ENCODE measurements at regions not wholly inside any gene's neighbourhood (a gene's known extent, or its start where the extent isn't known, plus 50 kb on each side); places are given as distances from the start of the nearest gene placed in this dataset.

DNA sequence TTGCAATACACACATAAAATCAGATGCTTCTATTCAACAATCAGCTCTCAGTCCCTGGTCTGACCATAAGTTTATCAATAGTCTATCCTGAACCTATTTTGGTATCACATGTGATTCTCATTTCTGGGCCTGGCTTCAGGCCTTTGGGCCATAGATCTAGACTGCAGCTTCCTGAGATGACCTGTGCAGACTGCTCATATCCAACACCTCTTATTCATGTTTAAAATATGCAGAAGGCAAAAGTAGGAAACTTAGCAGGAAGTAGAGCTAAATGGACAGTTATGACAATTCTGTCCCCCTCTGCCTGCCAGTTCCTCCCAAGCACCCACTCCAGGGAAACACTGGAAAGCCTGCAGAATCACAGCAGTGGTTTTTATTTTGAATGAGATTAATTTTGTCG lies 53.3 kb downstream of the C7orf25 start:
- no peak for DNase-seq

DNA sequence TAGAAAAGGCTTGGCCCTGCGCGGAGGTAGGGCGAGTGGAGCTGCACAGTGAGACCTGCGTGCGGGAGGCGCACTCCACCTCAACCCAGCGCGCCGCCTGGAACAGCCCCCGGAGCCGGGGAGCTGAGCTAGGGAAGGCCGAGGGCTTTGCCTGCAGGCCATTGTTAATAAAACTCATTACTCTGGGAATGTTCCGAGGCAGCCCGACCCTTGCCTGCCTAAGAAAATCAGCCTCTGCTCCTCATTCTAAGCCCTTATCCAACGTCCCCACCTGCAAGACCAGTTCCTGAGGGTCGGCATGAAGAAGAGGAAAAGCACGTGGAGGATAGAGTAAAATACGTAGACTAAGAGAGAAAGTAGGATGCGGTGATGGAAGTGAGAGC lies 55.3 kb downstream of the C7orf25 start:
- no peak for DNase-seq

DNA sequence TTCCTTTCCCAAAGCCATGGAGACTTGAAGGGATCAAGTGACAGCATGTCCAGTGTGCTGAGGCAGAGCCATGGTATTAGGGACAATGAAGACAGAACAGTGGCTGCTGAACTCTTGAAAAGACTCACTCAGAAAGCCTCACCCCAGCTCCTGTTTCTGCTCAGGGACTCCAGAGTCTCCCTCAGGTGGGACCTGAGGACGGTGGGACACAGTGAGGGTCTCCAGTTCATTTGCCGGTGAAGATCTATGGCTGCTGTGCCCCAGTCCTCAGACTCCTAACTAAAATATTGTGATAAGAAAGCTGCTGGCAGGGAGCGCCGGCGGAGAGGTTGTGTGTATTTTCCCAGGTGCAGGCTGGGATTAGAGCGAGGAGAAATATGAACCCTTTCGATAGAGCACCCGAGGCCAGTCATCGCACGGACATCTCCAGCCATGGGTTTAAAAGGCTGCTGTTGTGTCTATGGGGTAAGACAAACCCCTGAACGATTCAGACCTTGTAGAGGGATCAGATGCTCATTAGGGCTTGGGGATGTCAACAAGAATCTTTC lies 57.2 kb downstream of the C7orf25 start:
- no peak for DNase-seq

DNA sequence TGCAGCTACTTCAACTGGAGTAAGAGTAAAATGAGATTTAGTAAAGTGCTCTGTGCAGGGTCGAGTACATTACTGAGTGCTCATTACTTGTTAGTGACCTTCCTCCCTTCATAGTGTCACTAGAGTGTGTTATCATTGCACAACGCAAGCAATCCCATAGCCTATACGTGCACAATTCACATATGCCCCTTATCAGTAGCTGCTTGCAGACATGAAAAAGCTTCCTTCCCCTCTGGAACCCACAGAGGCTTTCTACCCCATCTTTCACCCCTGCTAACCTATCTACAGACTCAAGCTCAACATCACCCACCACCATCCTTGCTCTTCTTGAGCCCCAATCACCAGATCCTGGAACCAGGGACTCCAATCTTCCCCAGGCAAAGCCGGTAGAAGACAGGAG lies 59.3 kb downstream of the C7orf25 start:
- peak; percentile 79 for DNase-seq

DNA sequence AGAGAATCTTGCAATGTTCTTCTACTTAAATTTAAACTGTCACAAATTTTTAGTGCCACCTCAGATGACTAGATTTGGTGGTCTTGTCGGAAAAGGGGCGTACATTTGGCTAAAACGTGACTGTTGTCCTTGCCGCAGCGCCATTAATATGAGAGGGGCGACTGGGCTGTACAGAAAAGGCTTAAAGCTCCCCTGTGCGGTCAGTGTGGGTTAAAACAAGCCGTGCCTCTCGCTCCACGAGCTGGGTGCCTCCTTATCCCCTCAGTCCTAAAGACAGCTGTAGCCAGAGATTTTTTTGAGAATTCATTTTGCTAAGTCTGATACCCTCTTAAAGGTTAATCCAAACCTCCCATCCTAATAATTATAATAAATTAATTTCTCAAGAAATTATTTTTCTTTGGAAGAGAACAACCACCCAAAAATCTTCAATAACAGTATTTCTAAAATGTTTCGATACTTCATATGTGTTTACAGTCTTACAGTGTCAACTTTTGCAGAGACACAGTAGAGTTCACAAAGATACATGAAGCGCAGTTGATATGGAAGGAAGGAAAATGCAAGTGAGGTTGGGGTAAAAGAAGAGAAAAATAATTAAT lies 68.6 kb downstream of the C7orf25 start:
- peak; percentile 79 for DNase-seq

DNA sequence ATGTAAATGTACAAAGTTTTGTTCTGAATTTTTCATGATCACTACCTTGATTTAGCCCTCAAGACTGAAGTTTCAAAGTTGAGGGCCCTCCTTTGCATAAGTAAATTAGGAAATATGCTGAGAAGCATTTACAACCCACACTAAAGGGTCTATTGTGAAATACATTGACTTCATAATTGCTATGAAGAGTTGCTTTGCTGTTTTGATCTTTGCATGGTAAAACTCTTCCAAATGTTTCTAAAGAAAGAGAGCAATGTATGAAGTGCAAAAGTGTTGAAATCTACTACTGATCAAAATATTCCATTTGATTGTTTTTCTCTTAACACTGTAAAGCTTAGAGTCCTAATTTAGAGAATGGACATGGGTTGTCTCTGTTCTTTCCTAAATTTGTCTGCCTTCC lies 77.2 kb downstream of the C7orf25 start:
- DNase-seq: no peak

DNA sequence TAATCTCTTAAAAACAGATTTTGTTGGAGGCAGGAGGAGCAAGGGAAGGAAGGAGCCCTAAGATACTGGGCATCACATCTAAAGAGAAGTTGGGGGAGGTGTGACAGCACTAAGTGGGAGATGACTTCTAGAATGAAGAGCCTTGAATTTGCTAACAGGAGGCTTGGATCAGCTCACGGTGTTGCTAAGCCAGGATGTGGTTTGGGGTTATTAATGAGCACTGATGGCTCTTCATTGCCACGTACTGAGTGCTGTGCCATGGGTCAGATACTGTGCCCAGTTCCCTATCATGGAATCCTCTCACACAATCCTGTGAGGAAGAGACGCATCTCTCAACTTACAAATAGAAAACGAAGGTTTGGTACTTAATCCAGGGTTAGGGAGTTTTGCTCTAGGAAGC lies 78.5 kb downstream of the C7orf25 start:
- no peak for DNase-seq

DNA sequence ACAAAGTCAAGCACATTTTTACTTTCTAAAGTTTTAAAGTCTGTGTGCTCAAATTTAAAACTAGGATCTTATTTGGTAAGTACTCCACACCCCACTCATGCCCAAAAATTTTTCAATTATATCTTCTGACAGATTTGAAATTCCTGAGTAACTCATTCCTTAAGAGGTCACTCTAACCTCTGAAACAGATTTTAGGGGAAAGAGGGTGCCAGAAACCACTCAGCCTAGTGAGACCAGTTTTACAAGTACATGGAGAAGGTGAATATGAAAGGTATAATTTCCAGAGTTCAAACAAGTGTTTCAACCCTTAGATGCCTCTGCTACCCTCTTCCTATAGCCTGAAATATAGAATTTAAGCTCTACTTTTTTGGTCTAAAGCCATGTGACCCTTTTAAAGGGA lies 79.2 kb downstream of the C7orf25 start:
- DNase-seq: no peak

DNA sequence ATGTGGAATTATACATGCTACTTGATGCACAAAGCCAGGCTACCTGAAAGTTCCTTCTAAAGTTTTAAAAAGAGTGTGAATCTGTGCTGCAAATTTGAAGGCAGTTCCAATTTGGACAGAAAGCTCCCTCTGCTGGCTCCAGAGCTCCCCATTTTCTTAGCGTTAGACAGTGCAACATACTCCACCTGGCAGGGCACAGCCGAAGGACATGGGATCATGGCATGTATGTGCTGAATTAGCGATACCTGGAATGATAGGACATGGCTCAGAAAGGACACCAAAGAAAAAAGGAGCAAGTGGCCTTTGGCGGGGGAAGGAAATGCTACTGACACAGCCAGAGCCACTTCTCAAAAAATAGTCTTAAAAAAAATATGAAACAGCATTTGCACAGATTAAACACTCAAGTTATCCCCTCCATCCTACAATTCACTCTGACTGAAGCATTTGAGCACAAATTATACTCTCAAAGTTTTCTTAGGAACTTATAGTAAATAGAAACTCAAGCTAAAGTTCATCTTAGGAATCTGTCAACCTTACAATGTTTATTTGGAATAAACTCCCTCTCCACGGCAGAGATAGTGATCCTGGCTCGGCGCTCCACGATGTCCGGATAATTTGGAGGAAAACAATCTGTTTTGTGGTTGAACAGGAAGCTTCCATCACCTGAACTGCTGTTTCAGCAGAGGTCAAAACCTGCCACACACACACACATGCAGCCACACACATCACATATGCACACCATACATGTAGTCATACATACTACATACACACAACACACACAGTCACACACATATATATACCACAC lies 80.0 kb downstream of the C7orf25 start:
- DNase-seq: peak; percentile 38

DNA sequence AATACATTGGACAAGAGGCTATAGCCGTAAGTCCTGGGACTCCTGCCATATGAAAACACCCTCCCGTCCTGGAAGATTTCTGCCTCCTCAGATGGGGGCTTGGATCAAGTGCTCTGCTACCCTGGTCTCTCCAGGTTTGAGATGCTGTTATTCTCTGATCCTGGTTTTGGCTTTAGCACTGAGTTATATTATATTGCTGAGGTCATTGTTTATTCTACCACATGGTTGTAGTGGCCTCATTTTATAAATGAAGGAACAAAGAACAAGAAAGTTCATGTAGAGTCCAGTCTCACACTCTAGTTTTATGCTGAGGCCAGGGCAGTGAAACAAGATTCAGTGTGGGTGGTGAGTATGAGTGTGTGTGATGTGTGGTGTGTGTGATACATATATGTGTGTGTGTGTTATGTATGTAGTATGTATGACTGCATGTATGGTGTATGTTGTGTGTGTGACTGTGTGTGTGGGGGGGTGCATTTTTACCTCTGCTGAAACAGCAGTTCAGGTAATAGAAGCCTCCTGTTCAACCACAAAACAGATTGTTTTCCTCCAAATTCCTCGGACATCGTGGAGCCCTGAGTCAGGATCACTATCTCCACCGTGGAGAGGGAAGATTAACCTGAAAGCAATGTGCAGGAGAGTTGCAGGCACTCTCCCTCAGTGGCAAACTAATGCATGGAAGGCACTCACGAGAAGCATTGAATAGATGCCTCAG lies 80.7 kb downstream of the C7orf25 start:
- no peak for DNase-seq

DNA sequence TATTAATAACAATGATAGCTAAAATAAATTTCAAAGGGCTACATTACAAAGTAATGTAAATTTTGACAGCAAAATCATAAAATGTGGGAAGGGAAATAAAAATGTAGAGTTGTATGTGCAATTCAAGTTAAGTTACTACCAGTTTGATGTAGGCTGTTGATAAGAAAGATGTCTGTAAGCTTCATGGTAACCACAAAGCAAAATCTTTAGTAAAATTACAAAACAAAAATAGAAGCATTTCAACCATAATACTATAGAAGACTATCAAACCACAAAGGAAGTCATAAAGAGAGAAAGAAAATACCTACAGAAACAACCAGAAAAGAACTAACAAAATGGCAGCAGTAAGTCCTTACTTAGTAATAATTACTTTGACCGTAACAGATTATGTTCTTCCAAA lies 99.1 kb downstream of the C7orf25 start:
- DNase-seq: no peak

DNA sequence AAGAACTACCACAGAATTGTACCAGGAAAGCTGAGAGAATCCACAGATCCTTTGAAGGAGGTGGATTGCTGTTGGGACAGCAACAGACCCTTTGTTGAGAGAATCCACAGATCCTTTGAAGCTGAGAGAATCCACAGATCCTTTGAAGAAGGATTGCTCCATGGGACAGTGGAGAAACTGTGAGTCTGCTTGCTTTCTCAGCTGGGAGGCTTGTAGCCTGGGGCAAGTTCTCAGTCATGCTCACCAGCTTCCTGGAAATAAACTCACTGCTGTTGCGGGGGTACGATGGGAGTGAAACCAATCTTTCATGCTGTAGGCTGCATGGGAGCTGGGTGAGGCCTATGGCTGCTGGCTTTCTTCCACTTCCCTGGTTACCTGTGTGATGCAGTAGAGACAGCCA lies 106.3 kb downstream of the C7orf25 start:
- no peak for DNase-seq

DNA sequence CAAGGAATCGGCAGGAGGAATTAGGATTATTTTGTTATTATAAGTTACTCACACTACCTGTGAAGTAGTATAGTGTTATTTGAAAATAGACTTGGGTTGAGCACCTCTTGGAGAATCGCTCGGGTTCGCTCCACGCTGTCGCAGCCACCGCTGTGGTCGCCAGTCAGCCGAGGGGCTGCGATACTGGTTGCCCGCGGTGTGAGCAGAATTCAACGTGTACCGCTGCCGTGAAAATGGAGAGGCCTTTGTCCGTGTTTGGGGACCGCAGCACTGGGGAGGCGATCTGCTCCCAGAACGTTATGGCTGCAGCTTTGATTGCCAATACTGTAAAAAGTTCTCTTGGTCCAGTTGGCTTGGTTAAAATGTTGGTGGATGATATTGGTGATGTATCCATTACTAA lies 117.2 kb downstream of the C7orf25 start:
- no peak for DNase-seq

DNA sequence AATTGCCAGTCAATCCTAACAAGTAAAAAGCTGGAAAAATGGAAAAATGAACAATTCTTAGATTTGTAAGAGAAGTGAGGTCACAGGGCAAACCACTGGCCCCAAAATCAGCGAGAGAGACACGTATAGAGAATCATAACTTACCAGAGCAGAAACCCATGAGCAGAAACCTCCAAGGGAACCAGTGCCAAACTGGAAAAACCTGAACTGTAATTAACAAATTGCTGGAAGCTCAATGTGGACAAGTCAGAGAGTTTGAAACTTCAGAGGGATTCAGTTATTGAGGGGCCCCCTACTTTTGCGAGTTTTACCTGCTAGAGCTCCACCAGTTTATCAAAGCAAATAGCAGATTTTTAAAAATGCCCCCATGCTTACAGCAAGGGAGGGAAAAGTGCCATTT lies 119.0 kb downstream of the C7orf25 start:
- no peak for DNase-seq

DNA sequence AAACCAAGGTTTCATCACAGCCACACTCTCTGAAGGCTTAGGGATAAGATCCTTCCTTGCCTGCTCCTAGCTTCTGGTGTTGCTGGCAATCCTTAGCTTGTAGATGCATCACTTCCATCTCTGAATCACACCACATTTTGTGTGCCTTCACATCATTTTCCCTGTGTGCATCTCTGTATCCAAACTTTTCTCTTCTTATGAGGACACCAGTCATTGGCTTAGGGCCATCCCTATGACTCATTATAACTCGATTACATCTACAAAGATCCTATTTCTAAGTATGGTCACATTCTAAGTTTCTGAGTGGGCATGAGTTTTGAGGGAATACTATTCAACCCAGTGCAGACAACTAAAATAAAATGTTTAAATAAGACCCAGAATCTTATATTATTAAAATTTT lies 121.7 kb downstream of the C7orf25 start:
- DNase-seq: no peak

DNA sequence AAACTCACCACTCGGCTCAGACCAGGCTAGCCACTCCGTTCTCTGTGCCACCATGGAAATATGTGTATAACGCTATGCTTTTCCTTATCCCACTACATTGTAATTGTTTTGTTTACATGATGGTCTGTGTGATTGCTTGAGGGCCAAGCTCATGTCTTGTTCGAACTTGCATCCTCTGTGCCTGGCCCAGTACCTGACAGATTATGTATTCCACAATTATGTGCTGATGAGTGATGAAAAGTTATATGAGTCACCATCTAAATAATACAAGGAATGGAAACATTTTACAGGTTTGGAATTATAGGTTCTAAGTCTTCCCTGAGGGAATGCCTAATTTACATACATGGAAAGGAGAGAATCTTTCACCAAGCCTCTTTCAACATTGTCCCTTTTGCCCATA lies 137.4 kb downstream of the C7orf25 start:
- DNase-seq: no peak

DNA sequence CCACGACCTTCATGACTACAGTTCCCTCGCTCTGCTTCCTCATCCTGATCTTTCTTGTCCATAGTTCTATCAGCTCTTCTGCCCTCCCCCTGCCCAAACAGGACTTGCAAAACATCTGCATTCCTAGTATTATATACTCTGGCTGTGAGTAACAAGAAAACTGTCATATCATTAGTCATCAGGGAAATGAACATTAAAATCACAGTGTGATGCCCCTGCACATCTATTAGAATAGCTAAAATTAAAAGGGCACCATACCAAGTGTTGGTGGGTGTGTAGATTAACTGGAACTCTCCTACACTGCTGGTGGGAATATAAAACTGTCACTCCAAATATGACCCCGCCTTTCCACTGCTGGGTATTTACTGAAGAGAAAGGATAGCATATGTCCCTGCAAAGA lies 141.8 kb downstream of the C7orf25 start:
- no peak for DNase-seq

DNA sequence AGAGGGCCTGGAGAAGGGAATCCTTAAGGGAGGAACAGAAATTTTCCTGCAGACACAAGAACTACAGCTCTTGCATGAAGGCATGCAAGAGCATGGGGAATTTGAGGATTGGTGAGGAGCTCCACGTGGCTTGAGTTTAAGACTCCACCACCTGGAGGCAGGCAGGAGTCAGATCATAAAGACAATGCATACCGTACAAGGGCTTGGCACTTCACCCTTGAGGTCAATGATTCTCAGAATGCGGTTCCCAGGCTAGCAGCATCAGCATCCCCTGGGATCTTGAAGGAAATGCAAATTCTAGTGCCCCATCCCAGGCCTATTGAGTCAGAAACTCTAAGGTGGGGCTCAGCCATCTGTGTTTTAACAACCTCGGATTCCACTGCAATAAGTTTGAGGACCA lies 143.8 kb downstream of the C7orf25 start:
- DNase-seq: no peak

DNA sequence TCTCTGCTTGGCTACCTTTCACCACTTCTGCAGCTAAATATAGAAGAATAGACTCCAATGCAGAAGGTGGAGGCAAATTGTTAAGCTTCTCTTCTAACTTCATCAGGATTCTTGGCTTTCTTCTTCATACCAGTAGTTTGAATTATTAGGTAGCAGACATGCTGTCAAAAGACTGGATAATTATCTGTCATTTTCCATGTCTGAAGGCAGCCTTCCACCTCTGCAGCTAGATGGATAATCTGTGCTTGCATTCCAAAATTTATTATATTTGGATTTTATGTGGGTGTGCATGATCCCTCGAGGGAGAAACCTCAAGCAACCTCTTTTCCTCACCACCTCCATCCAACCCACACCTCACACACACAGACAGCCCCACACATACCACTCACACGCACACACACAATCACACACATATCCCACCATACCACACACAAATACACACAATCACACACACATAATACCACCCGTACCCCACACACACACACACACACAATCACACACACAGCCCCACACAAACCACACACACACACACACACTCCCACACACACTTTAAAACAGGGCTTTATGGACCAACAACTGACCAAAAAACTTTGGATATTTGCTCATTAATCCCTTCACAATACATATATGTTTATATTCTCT lies 145.0 kb downstream of the C7orf25 start:
- no peak for DNase-seq

DNA sequence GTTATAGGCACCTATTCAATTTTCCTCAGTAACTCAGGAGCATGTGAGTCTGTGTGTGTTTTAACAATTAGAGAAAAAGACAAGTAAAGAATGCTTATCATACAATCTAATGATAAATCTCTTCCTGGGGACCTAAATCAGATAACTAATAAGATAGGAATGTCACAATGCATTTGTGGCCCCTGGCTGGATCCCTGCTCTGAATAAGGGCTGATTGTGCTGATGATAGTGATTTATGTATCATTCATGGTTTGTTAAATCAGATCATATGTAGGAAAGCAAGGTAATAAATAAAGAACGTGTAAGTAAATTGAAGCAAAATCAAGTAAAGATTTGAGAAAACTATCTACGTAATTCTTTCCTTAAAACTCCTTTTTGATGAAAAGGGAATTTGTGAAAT lies 145.9 kb downstream of the C7orf25 start:
- DNase-seq: no peak

DNA sequence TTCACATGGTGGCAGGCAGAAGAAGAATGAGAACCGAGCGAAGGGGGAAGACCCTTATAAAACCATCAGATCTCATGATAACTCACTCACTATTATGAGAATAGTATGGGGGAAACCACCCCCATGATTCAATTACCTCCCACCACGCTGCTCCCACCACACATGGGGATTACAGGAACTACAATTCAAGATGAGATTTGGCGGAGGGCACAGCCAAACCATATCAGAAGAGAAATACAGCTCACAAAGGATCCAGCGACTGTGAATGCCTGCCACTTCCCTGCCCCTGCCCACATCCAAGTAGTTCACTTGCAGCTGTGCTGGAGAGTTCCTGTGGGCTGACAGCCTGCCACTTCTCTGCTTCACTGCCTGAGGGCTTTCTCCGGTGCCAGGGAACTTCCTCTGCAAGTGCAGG lies 148.7 kb downstream of the C7orf25 start:
- no peak for DNase-seq

DNA sequence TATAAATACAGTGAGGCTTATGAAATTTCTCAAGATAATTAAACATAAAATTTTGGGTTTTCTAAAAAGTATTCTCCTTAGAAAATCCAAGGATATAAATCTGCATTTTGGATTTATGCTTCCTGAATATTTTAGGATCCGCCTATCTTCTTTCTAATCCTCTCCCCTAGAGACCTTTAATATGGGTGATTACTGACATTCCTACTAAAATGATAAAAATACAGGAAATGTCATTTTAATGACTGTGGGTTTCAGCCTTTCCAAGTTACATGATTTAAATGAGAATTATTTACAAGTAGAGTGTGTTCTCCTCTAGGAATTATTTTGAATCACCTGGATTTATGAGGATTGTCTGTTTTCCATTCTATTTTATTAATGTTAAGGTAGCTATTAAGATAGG lies 150.4 kb downstream of the C7orf25 start:
- no peak for DNase-seq

DNA sequence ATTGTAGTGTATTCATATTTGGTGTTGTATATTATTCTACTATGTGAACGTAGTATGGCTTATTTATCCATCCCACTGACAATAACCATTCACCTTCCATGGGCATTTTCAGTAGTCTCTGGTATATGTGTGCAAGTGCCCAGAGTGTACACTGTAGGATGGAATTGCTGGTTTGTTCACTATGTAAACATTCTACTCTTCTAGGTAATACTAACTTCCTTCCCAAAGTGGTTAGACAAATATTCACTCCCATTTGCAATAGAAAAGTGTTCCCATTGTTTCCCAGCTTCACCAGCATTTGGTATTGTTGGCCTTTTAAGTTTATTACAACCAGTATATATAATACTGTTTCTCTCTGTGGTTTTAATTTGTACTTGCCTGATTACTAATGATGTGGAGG lies 153.7 kb downstream of the C7orf25 start:
- DNase-seq: no peak

DNA sequence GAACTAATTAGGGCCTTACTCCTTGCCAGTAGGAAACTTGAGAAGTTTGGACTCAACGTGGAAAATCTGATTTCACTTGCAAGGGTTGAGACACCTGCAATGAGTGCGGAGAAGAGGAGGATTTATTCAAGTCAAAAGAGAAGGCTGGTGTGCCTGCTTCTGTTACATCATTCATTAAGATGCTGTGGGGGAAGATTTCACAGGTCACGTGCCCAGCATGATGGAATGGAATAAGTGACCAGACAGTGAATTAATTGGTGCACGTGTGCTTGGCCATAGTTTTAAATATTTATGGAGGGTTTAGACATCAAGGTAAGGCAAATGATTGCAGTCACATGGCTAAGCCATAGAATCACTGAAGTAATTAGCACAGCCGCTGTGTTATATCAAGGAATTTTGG lies 155.0 kb downstream of the C7orf25 start:
- no peak for DNase-seq
